ENCODE measurements at regions not wholly inside any gene's neighbourhood (a gene's known extent, or its start where the extent isn't known, plus 50 kb on each side); places are given as distances from the start of the nearest gene placed in this dataset.
"Not testable (repeated sequence)": the region's sequence is repeated elsewhere in the genome, so short reads cannot be mapped to it uniquely, and the experiment has no call there.

DNA sequence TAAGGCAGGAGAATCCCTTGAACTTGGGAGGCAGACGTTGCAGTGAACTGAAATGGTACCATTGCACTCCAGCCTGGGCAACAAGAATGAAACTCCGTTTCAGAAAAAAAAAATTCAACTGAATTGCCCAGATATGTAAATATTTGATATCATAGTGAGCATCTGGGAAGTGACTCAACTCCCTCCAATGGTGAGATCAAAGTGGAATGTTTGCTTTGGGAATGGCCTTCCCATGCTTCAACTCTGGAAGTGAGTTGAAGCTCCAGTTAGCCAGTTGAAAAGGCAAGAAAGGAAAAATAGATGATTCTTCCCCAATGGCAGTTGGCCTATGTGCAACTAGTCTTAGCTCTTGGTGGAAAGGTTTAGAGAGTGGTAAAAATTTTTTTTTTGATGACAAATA, 131.6 kb upstream of the CMC1 start:
- DNase-seq: no peak

DNA sequence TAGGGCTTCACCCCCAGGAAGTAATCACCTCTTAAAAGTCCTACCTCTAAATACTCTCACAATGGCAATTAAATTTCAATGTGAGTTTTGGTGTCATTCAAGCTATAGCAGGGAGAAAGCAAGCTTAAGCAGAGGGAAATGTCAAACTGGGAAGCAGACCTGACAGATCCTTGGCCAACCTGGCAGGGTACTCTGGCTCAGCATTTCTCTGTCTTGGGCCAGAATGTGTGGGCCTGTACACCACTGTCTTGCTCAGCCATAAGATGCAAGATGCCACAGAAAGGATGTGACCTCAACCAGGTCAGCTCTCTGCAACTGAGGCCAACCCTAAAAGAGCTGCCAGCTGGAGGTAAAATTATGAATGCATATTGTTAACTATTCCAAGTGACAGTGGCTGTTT, 130.6 kb upstream of the CMC1 start:
- DNase-seq: no peak

DNA sequence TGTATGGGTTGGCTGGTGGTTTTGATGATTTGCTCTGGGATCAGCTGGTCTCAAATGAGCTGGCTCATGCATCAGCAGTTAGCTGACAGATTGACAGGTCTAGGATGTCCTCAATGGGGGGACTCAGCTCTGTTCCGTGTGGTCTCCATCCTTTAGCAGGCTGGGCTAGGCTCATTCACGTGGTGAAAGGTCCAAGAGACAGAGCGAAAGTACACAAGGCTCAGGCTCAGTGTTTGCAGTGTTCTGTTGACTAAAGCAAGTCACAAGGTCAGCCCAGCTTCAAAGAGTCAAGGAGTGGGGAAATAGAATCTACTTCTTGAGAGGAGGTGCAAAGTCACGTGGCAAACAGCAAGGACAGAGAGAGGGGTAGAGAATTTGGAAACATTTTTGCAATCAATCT, 126.5 kb upstream of the CMC1 start:
- no peak for DNase-seq

DNA sequence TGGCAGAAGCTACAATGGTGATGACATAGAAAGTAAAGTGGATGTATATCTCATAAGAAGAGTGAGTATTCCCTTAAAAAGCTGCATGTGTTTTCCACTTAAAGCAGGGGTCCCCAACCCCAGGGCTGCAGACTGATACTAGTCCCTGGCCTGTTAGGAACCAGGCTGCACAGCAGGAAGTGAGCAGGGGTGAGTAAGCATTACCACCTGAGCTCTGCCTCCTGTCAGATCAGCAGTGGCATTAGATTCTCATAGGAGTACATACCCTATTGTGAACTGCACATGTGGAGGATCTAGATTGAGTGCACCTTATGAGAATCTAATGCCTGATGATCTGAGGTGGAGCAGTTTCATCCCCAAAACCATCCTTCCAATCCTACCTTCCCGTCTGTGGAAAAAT, 126.1 kb upstream of the CMC1 start:
- no peak for DNase-seq

DNA sequence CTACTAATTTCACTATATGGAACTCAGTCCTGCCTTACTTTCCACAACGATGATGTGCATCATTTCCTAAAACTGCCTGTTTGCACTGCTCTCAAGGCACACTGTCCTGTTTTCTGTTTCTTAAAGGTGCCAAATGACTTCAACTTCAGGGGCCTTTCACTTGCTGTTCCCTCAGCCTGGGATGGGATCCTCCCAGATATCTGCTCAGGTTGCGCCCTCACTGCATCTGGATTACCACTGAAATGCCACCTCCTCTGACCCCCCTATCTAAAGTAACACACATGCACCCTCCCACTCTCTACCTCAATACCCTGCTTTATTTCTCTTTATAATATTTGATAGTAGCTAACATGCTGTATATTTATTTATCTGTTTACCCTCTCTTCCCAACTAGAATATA, 123.8 kb upstream of the CMC1 start:
- no peak for DNase-seq

DNA sequence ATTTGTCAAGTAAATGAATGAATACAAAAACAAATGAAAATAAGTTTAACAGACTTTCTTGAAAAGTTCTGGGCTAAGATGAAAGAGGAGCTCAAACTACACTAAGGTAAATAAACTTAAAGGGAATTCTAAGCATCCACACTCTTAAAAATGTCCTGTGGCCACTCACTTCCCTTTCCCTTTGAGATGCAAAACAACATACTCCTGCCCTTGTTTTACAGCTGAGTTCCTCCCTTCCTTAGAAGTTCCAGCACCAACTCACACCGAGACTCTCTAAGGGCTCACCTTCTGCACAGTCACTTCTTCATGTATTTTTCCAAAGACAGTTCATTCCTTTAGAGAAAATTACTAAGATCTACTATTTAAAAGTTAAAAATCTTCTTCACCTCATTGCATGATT, 123.3 kb upstream of the CMC1 start:
- no peak for DNase-seq

DNA sequence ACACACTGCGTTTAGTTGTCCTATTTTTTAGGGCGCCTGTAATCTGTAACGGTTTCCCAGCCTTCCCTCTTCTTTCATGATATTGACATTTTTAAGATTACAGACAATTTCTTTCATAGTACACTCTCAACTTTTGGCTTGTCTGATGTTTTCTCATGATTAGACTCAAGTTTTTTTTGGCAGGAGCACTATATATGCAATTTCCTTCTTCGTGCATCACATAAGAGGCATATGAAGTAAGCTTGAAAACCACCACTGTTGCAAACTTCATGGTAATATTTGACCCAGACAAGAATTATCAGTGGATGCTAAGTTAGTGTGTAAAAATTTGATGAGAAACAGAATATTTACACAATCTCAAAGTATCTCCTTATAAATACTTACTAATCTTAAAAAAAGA, 119.2 kb upstream of the CMC1 start:
- DNase-seq: no peak

DNA sequence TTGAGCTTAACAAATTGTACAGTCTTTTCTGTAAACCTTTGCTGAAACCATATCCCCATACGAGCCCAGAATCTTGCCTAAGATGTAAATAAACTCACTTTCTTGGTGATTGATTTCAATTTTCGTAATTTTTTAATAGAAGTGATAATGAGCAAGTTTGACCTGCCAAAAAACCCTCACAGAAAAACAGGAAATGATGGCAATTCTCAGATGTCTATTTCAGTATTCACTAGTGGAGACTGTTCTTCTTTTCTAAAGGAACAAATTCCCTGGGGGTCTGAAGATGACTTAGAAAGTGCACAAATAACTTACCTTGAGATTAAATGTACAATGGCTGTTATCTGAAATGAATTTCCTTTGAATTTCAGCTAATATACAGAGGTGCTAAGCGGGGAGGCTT, 116.5 kb upstream of the CMC1 start:
- no peak for DNase-seq

DNA sequence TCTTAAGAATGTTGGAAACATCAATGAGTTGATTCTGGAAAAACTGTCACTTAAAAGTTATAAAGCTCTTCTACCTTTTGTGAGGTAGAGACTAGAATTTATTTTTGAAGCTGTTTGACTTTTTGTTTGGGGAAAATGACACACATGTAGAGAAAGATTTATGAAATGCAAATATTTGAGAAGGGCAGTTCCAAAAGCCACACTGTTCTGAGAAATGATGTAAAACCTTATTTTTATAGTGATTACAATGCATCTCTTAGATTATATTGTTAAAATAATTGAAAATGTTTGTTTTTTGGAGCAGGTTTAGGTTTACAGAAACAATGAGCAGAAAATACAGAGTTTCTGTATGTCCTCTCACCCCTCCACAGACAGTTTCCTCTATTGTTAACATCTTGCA, 116.1 kb upstream of the CMC1 start:
- no peak for DNase-seq

DNA sequence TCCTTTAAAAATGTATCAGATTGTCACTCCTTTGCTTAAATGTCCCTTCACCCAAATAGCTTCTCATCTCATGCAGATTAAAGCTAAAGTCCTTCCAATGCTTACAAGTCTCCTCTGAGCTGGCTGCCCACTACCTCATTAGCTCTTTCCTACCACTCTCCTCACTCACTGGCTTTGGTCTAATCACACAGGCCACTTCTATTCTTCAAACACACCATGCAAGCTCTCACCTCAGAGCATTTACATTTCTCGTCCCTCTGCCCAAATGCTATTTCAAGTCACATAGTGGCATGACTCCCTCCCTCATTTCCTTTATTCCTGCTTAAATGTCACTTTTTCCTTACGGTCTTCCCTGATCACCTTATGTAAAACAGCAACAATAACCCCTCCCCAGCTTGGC, 110.6 kb upstream of the CMC1 start:
- no peak for DNase-seq

DNA sequence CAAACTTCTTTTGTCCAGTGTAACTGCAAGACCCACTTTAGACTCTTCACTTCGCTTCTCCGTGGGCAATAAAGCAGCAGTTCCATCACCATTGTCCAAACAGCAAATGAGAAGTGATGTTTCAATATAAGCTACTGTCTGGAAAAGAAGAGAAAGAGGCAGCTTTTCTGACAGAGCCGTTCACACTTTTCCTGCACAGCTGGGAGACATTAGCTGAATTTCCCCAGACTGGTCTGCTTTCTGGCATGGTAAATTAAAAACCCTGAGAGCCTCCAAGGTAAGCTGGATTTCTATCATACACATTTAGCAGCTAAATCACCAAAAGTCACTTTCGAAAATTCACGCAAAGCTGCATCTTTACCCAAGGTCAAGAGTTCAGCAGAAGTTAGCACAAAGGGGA, 108.5 kb upstream of the CMC1 start:
- DNase-seq: no peak

DNA sequence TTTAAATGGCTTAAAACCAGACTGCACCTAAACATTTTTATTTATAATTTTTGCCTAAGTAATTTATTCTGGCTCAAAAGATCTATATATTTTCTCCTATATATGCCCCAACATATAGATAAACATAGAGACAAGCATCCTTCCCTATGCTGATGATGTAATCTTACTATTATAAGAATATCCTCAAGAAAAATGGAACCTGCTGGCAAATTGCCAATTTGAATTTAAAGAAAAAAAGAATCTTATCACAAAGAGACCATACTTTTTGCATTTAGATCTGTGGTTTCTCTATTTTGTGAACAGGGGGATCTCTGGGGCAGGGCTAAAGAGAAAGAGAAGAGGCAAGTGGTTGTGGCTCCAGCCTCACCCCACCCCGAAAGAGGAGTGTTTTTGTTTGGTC, 107.2 kb upstream of the CMC1 start:
- no peak for DNase-seq

DNA sequence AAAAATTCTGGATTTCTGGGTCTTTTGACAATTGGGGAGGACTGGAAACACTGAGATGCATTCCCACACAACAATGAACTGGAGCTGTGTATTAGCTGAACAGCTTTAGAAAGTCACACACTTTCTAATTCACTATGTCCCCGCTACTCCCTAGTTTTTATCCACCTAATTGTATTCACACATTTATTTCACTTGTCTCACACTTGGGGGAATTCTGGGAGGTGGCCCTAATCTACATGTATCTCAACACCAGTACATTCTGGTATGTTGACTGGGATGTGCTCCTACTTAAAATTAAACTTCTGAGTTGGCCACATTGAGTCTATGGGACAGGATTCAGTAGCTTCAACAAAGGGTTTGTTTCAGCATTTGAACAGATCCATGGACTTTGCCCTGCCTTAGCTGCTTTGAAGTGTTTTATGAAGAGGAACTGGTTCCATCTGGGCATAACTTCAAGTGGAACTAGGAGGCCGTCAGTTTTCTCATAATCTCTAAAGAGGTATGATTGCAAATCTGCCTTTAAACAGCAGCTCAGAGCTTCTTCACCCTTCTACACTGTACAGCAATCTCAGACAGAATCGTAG, 106.5 kb upstream of the CMC1 start:
- no peak for DNase-seq

DNA sequence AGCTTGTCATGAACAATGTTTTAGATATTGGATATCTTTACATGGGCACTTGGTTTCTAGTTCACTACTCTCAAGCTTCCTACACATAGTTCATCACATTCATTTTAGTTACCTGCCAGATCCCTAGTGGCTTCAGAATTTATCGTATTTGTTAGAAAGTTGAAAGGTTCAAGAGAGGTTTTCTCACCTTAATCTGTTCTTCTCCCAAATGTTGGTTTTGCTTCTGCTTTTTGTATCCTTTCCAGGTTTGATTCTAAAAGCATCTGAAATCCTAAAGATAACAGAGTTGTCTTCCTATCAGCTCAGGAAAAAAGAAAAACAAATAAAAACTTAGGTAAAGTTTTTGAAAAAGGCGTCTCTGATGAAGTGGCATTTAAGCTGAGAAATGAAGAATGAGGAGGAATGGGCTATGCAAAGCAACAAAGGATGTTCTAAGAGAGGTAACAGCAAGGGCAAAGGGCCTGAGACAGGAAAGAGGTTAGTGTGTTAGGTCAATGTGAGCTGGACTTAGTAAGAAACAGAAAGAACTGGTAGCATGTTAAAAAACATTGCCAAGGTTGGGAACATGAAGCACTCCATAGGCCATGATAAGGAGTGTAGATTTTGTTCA, 104.7 kb upstream of the CMC1 start:
- no peak for DNase-seq

DNA sequence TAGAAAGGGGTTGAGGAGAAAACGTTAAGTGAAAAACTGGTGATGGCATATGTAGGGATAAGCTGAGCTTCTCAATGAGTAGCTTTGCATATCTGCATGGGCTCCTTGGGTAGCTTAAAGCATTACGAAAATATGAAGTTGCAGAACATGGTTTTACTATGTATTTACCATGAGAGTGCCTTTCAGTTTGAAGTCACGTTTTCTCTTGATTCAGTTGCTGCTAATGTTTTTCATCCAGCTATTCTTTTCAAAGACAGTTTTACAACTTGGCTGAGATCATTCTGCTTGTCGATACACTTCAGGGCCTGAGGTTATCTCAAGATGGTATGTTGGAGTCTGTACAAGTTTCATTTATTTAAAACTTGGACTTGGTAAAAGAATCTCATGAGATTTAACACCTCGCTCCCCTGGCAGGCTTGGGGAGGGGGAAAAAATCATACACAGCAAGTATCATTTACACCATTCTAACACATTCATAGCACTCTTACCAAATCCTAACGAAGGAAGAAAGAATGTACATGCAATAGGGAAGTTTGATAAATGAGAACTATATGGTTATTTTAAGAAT, 103.3 kb upstream of the CMC1 start:
- no peak for DNase-seq

DNA sequence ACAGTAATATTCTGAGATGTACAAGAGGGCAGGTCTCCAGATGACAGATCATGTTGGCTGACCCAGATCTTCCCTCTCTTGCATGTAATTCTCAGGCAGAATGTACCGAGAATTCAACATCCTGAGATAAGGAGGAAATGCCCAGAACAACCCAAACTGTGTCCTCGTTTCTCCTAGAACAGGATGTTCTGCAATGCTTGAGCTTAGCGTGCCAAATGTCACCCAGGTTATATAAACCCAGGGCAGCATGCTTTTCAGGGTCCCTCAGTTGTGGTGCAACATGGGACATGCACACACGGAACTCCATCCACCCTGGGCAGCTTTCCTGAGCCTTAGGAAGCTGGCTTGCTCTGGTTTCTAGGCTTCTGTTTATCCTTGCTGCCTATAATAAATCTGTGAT, 102.1 kb upstream of the CMC1 start:
- no peak for DNase-seq

DNA sequence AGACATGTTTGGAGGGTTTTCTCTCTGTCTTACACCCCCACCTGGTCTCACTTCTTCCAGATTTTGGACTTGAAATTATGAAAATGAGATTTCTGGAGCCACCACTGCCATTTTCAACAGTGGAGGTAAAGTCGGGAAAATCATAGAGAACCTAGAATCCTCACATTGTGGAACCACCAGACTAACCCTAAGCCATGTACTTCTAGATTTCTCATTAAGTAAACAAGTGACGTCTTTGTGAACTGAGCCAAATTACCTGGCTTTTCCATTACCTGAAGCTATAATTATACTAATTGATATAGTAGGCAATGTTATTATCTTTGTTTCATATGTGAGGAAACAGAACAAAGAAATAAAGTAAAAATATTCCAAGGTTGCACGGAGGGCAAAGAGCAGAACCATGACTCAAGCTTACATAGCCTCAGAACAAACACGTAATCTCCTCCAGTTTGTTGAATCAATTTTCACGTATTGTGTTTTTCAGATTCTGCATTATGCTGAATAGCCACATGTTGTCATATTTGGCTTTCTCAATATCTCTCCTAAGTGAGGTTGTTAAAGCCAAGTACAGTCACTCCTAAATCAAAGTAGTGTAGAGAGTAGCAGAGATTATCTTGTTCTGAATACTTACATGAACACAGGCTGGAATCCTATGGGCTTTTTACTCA, 101.3 kb upstream of the CMC1 start:
- DNase-seq: no peak

DNA sequence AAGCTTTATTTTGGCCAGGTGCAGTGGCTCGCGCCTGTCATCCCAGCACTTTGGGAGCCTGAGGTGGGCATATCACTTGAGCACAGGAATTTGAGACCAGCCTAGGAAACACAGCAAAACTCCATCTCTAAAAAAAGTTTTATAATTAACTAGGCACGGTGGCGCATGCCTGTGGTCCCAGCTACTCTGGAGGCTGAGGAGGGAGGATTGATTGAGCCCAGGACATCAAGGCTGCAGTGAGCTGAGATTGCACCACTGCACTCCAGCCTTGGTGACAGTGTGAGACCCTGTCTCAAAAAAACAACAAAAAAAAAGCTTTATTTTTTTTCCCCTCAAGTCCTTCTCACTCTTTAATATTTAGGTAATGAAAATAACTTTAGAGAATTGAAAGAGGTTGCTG, 100.8 kb upstream of the CMC1 start:
- DNase-seq: no peak

DNA sequence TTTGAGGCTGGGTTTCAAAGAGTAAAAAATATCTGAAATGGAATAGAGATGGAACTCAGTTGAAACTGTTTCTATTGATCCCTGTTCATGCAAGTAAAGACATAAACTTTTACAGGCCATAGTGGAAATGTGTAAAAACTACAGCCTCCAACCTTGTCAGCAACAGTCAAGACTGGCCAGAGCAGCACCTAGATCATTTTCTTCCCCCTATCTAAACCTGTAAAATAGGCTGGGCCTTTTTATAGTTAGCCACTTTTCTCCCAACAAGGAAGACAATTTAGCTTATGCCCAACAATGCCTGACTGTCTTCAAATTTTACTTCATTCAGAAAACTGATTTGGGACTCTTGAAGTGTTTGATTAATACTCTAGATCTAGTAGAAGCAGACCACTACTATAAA, 91.5 kb upstream of the CMC1 start:
- no peak for DNase-seq

DNA sequence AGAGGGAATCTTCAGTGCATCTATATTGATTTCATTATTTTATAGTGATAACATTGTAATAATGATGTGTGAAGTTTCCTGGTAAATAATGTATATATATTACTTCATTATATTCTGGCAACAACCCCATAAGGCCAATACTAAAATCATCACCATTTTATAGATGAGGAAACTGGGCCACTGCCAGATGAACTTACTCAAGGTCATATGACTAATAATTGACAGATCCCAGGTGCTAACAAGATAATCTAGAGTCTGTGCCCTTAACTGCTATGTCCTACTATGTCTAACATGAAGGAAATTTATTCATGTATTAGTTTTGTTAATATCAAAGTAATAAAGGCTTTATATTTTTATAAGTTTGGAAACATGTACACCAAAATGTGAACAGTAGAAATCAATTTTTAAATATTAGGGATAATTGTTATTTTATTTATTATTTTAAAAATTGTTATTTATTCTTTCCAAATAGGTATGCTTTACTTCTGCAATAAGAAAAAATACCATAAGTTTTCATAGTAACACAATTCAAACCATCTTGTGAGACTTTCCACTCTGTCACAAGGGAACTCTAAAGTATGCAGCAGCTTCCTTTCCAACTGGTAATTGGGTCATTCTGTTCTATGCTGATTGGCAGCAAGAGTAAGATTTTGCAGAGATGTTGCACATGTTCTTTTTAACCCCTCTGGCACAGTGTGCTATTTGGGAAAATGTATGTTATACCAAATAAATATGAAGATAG, 90.8 kb upstream of the CMC1 start:
- DNase-seq: peak; percentile 17

DNA sequence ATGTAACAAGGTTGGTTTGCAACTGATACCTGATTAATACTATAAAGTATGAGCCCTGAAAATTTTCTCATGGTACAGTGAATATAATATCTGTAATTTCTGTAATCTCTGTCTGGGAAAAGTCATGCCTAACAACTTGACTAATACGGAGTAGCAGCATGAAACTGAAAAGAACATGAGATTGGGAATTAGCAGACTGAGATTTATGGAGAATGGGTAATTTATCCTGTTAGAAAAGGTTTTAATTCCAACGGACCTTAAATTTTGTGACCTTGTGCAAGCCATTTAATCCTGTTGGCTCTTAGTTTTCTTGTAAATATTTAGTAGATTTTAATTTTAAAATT, 90.2 kb upstream of the CMC1 start:
- no peak for DNase-seq

DNA sequence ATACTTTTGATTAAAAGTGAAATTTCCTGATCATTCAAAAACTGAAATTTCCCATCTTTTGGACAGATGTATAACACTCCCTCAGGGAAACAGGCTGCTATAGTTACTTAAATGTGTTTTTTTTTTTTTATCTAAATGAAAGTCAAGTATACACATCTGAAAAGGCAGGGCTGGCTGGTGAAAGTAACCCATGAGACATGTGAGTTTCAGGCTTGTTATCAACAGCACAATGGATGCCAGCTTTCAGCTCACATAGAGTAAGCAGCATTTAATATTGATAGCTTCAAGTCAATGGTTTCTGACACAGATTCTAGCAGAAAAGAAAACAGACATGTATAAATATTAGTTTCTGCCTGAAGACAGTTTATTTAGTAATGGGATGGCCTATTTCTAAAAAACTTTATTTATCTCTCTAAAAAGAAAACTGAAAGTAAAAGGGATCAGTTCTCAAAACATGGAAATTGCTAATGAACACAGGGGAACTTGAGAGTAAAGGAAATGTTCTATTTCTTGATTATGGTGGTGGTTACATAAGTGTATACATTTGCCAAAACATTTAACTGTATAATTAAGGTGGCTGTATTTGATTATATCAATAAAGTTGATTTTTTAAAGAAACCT, 89.7 kb upstream of the CMC1 start:
- no peak for DNase-seq

DNA sequence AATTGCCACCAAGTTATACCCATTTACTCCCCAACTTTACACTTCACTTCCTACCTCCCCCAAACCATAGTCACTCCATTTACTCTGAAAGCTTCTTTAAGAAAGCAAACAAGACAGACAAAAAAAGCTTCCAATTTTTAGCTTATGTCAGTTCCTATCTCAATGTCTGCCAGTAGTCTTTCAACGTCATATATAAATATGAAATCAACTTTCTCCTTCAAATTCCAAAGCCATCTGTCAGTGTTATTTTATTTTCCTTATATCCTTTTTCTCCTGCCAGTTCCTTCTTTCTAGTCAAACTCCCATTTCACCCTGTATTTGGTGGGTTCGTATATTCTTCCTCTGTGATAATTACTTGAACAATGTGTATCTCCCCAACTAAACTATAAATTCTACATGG, 85.8 kb upstream of the CMC1 start:
- no peak for DNase-seq

DNA sequence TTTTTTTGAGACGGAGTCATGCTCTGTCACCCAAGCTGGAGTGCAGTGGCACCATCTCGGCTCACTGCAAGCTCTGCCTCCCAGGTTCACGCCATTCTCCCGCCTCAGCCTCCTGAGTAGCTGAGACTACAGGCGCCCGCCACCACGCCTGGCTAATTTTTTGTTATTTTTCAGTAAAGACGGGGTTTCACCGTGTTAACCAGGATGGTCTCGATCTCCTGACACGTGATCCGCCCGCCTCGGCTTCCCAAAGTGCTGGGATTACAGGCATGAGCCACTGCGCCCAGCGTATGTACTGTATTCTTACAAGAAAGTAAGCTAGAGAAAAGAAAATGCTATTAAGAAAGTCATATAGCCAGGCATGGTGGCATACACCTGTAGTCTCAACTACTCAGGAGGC, 84.8 kb upstream of the CMC1 start:
- DNase-seq: not testable (repeated sequence)
